NCI-H2081 (cell line): ENCODE measurements at regions not wholly inside any gene's neighbourhood (a gene's known extent, or its start where the extent isn't known, plus 50 kb on each side); places are given as distances from the start of the nearest gene placed in this dataset.

Source experiments
- DNase-seq, 2 experiments: peaks; one replicate each; lab custom pipeline; 2025; lab: John Stamatoyannopoulos, UW

GRCh38 chr4:123747016-123747415, 350.4 kb downstream of the SPRY1 start:
- DNase-seq: no peak

GRCh38 chr4:123748806-123749205, 352.2 kb downstream of the SPRY1 start:
- no peak for DNase-seq

GRCh38 chr4:123749383-123749782, 352.8 kb downstream of the SPRY1 start:
- no peak for DNase-seq

GRCh38 chr4:123750044-123750443, 353.4 kb downstream of the SPRY1 start:
- DNase-seq: peak in 1 of 2 experiments; percentile 0

GRCh38 chr4:123755655-123756054, 359.1 kb downstream of the SPRY1 start:
- DNase-seq: no peak

- no peak for DNase-seq
Measured at GRCh38 chr4:123767806-123768205, 371.2 kb downstream of the SPRY1 start.

GRCh38 chr4:123770884-123771283, 374.3 kb downstream of the SPRY1 start:
- DNase-seq: no peak

GRCh38 chr4:123776267-123776666, 379.7 kb downstream of the SPRY1 start:
- DNase-seq: no peak

- DNase-seq: no peak
Measured at GRCh38 chr4:123777373-123777772, 380.8 kb downstream of the SPRY1 start.

- DNase-seq: no peak
Measured at GRCh38 chr4:123783151-123783790, 386.7 kb downstream of the SPRY1 start.

GRCh38 chr4:123783921-123784320, 387.3 kb downstream of the SPRY1 start:
- DNase-seq: no peak

- DNase-seq: no peak
Measured at GRCh38 chr4:123784626-123785025, 388.0 kb downstream of the SPRY1 start.

- DNase-seq: no peak
Measured at GRCh38 chr4:123785538-123785937, 388.9 kb downstream of the SPRY1 start.

GRCh38 chr4:123786163-123786915, 389.7 kb downstream of the SPRY1 start:
- no peak for DNase-seq

GRCh38 chr4:123786920-123787319, 390.3 kb downstream of the SPRY1 start:
- DNase-seq: no peak

GRCh38 chr4:123787512-123788080, 391.0 kb downstream of the SPRY1 start:
- DNase-seq: no peak

- DNase-seq: no peak
Measured at GRCh38 chr4:123788577-123788976, 392.0 kb downstream of the SPRY1 start.

- DNase-seq: no peak
Measured at GRCh38 chr4:123790681-123791080, 394.1 kb downstream of the SPRY1 start.

GRCh38 chr4:123802082-123802645, 405.6 kb downstream of the SPRY1 start:
- DNase-seq: no peak

GRCh38 chr4:123802933-123803332, 406.3 kb downstream of the SPRY1 start:
- no peak for DNase-seq

GRCh38 chr4:123804196-123804721, 407.7 kb downstream of the SPRY1 start:
- DNase-seq: no peak

GRCh38 chr4:123806056-123806455, 409.5 kb downstream of the SPRY1 start:
- no peak for DNase-seq

GRCh38 chr4:123807187-123807586, 410.6 kb downstream of the SPRY1 start:
- DNase-seq: no peak
